ENCODE measurements at regions not wholly inside any gene's neighbourhood (a gene's known extent, or its start where the extent isn't known, plus 50 kb on each side); places are given as distances from the start of the nearest gene placed in this dataset.
"Not testable (repeated sequence)": the region's sequence is repeated elsewhere in the genome, so short reads cannot be mapped to it uniquely, and the experiment has no call there.

GRCh38 chr19:23984911-23985310 lies 70.2 kb downstream of the ZNF726 start:
- H3K36me3 ChIP-seq, ATAC-seq, H3K27me3 ChIP-seq, H3K27ac ChIP-seq, H3K9me3 ChIP-seq, H3K4me1 ChIP-seq, H3K4me3 ChIP-seq: not testable (repeated sequence)
- 50 to 100% methylated on average over 1 of the region's 1 CpG for WGBS, 2 donors (ENCODE audit: low coverage in 1 of 2)

DNA sequence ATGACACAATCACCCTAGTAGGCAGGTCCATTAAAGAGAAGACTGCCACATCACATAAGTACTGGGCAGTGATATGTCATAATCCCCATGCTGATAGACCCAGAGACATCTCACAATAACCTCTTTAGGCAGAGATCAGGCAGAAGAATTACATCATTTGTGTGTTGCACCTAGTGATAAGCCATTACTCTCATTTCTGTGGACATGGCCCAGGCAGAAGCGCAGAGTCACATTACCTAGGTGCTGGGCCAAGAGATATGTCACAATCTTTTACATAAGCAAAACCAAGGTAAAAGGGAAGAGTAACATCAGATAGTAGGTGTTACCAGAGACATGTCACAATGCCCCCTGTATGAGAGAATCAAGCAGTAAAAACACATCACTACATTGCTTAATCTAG lies 71.9 kb downstream of the ZNF726 start:
- Histone ChIP-seq H3K27me3 (no peaks in the 10 kb centered on the region), H3K9me3 (no peaks in the 10 kb centered on the region), H3K27ac (no peak overlapping the region), H3K4me3 (no peak overlapping the region), H3K4me1 (no peaks in the 10 kb centered on the region), H3K36me3 (no peaks in the 10 kb centered on the region)
- 69 to 91% methylated on average over 1 of the region's 1 CpG for WGBS, 2 donors (ENCODE audit: low coverage in 1 of 2)
- ATAC-seq: no peak
- no peak for TF ChIP-seq POLR2A (IDR thresholded peaks at IDR 0.05)
- TF ChIP-seq POLR2AphosphoS5 (IDR thresholded peaks at IDR 0.05): no peak
- TF ChIP-seq EP300 (IDR thresholded peaks at IDR 0.05): no peak
- no peak for TF ChIP-seq CTCF (IDR thresholded peaks at IDR 0.05)

DNA sequence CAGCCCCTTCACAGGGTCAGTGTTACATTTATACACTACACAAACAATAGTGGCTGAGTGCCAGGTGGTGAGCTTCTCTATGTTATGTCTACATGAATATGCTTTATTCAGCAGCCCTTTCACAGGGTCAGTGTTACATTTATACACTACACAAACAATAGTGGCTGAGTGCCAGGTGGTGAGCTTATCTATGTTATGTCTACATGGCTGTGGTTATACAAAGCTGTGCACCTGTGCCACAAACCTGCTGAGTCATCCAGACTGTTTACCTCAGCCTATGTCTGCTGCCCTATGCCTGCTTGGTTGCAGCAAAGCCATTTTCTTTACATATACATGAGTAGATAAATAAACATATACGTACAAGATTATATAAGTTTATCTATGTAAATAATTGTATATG lies 76.5 kb downstream of the ZNF726 start:
- ATAC-seq: no peak
- H3K4me3 ChIP-seq: no peak overlapping the region
- H3K4me1 ChIP-seq: no peaks in the 10 kb centered on the region
- no peaks in the 10 kb centered on the region for H3K36me3 ChIP-seq
- no peak overlapping the region for H3K27ac ChIP-seq
- H3K27me3 ChIP-seq: no peaks in the 10 kb centered on the region
- H3K9me3 ChIP-seq: no peaks in the 10 kb centered on the region
- TF ChIP-seq EP300 (IDR thresholded peaks at IDR 0.05): no peak
- no peak for TF ChIP-seq POLR2A (IDR thresholded peaks at IDR 0.05)
- TF ChIP-seq CTCF (IDR thresholded peaks at IDR 0.05): no peak
- no peak for TF ChIP-seq POLR2AphosphoS5 (IDR thresholded peaks at IDR 0.05)
- WGBS, 2 donors (ENCODE audit: low coverage in 1 of 2): 50 to 56% methylated on average over 1 of the region's 1 CpG

- 64 to 83% methylated on average over 3 of the region's 3 CpGs for WGBS, 2 donors (ENCODE audit: low coverage in 1 of 2)
- Histone ChIP-seq H3K4me1 (no peaks in the 10 kb centered on the region), H3K9me3 (peaks cover 0 to 4% (median 0%) of the 10 kb centered on the region in 3 donors), H3K36me3 (no peaks in the 10 kb centered on the region), H3K27ac (no peak overlapping the region), H3K4me3 (no peak overlapping the region), H3K27me3 (no peaks in the 10 kb centered on the region)
- TF ChIP-seq POLR2A (IDR thresholded peaks at IDR 0.05): no peak
- TF ChIP-seq EP300 (IDR thresholded peaks at IDR 0.05): no peak
- no peak for TF ChIP-seq POLR2AphosphoS5 (IDR thresholded peaks at IDR 0.05)
- no peak for TF ChIP-seq CTCF (IDR thresholded peaks at IDR 0.05)
- ATAC-seq: no peak
Observed at GRCh38 chr19:23992348-23992747, 77.7 kb downstream of the ZNF726 start.

DNA sequence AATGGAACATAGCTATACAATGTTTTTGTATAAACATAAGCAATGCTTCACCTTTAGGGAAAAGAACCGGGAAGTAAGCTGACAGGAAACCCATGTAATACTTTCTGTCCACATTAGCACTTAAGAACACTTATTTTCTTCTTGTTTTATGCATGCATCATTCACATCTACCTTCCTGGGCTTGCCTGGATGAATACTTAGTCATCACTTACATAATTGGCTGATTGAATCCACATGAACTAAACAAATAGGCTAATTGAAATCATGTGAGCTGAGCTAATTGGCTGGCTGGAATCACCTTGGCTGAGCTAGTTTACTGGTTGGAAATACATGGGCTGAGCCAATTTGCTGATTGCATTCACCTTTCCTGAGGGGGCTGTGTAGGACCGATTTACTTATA lies 78.8 kb downstream of the ZNF726 start:
- Histone ChIP-seq H3K4me3 (no peak overlapping the region), H3K4me1 (no peaks in the 10 kb centered on the region), H3K27ac (no peak overlapping the region), H3K27me3 (no peaks in the 10 kb centered on the region), H3K36me3 (no peaks in the 10 kb centered on the region), H3K9me3 (peaks cover 0 to 11% (median 0%) of the 10 kb centered on the region in 3 donors)
- TF ChIP-seq POLR2A (IDR thresholded peaks at IDR 0.05) (no peak), CTCF (IDR thresholded peaks at IDR 0.05) (no peak), POLR2AphosphoS5 (IDR thresholded peaks at IDR 0.05) (no peak), EP300 (IDR thresholded peaks at IDR 0.05) (no peak)
- ATAC-seq: no peak
- 70 to 78% methylated on average over 2 of the region's 2 CpGs for WGBS, 2 donors (ENCODE audit: low coverage in 1 of 2)

DNA sequence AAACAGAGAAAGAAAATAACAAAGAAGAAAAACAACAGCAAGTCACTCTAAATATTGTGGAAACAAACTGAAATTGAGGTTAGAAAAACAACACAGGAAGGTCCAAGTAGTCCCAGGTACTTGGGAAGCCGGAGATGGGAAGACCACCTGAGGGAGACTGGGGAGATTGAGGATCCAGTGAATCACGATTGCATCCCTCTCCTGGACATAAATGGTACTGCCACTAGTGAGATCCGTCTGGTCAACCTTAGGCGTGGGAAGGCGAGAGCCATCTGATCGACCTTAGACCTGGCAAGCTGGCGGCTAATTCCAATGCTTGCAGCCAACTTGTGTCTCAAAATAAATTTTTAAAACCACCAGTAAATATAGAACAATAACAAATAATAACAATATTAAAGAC lies 81.9 kb downstream of the ZNF726 start:
- WGBS, 2 donors (ENCODE audit: low coverage in 1 of 2): 69 to 73% methylated on average over 7 of the region's 7 CpGs
- no peak for TF ChIP-seq POLR2A (IDR thresholded peaks at IDR 0.05)
- TF ChIP-seq EP300 (IDR thresholded peaks at IDR 0.05): no peak
- TF ChIP-seq POLR2AphosphoS5 (IDR thresholded peaks at IDR 0.05): no peak
- TF ChIP-seq CTCF (IDR thresholded peaks at IDR 0.05): peak in 1 of 4 experiments; percentile 22

More for the DNA sequence above, 81.9 kb downstream of the ZNF726 start:
- Histone ChIP-seq H3K36me3 (no peaks in the 10 kb centered on the region), H3K27me3 (no peaks in the 10 kb centered on the region), H3K27ac (no peak overlapping the region), H3K9me3 (peaks cover 0 to 11% (median 0%) of the 10 kb centered on the region in 3 donors), H3K4me1 (no peaks in the 10 kb centered on the region), H3K4me3 (no peak overlapping the region)
- no peak for ATAC-seq

Measured in gastroesophageal sphincter (tissue), 4 donors.